ENCODE measurements at regions not wholly inside any gene's neighbourhood (a gene's known extent, or its start where the extent isn't known, plus 50 kb on each side); places are given as distances from the start of the nearest gene placed in this dataset.

- H3K4me3 ChIP-seq: no peak overlapping the region
- H3K27ac ChIP-seq: no peak overlapping the region
Measured at GRCh38 chr17:74079537-74080300, 123.8 kb upstream of the RPL38 start.

GRCh38 chr17:74080656-74081582 is 122.6 kb upstream of the RPL38 start:
- no peak overlapping the region for H3K4me3 ChIP-seq
- no peak overlapping the region for H3K27ac ChIP-seq

- no peak overlapping the region for H3K4me3 ChIP-seq
- no peak overlapping the region for H3K27ac ChIP-seq
Measured at GRCh38 chr17:74082886-74083285, 120.6 kb upstream of the RPL38 start.

- H3K27ac ChIP-seq: no peak overlapping the region
- no peak overlapping the region for H3K4me3 ChIP-seq
Measured at GRCh38 chr17:74083321-74083720, 120.2 kb upstream of the RPL38 start.

- Histone ChIP-seq H3K4me3 (no peak overlapping the region), H3K27ac (no peak overlapping the region)
Measured at GRCh38 chr17:74085434-74085833, 118.0 kb upstream of the RPL38 start.

- Histone ChIP-seq H3K27ac (no peak overlapping the region), H3K4me3 (no peak overlapping the region)
Measured at GRCh38 chr17:74087002-74087585, 116.4 kb upstream of the RPL38 start.

GRCh38 chr17:74088285-74088933 is 115.1 kb upstream of the RPL38 start:
- Histone ChIP-seq H3K4me3 (no peak overlapping the region), H3K27ac (no peak overlapping the region)

- Histone ChIP-seq H3K27ac (no peak overlapping the region), H3K4me3 (no peak overlapping the region)
Measured at GRCh38 chr17:74088934-74089329, 114.5 kb upstream of the RPL38 start.

- H3K27ac ChIP-seq: no peak overlapping the region
- no peak overlapping the region for H3K4me3 ChIP-seq
Measured at GRCh38 chr17:74089380-74089779, 114.1 kb upstream of the RPL38 start.

GRCh38 chr17:74089869-74090464 is 113.5 kb upstream of the RPL38 start:
- no peak overlapping the region for H3K27ac ChIP-seq
- H3K4me3 ChIP-seq: no peak overlapping the region

GRCh38 chr17:74094651-74095050 is 108.8 kb upstream of the RPL38 start:
- H3K4me3 ChIP-seq: no peak overlapping the region

GRCh38 chr17:74096456-74096855 is 107.0 kb upstream of the RPL38 start:
- no peak overlapping the region for H3K27ac ChIP-seq

More at GRCh38 chr17:74094651-74095050, 108.8 kb upstream of the RPL38 start:
- H3K27ac ChIP-seq: no peak overlapping the region

GRCh38 chr17:74097450-74098135 is 105.9 kb upstream of the RPL38 start:
- H3K4me3 ChIP-seq: no peak overlapping the region
- H3K27ac ChIP-seq: no peak overlapping the region

More at GRCh38 chr17:74096456-74096855, 107.0 kb upstream of the RPL38 start:
- no peak overlapping the region for H3K4me3 ChIP-seq

GRCh38 chr17:74098136-74099024 is 105.1 kb upstream of the RPL38 start:
- Histone ChIP-seq H3K27ac (no peak overlapping the region), H3K4me3 (no peak overlapping the region)

- Histone ChIP-seq H3K27ac (no peak overlapping the region), H3K4me3 (no peak overlapping the region)
Measured at GRCh38 chr17:74099442-74100340, 103.8 kb upstream of the RPL38 start.

GRCh38 chr17:74104921-74105320 is 98.6 kb upstream of the RPL38 start:
- Histone ChIP-seq H3K27ac (no peak overlapping the region), H3K4me3 (no peak overlapping the region)

GRCh38 chr17:74107107-74107506 is 96.4 kb upstream of the RPL38 start:
- Histone ChIP-seq H3K27ac (no peak overlapping the region), H3K4me3 (no peak overlapping the region)

All from skin epidermis (tissue), 12 donors.